BJ (cell line): ENCODE measurements at regions not wholly inside any gene's neighbourhood (a gene's known extent, or its start where the extent isn't known, plus 50 kb on each side); places are given as distances from the start of the nearest gene placed in this dataset. TPM values are rescaled to one million over a fixed set of nuclear protein-coding genes. Genes with fewer than 3 reads are reported as not detected.

Experiments used
- CTCF ChIA-PET: fragments of 350-600 bp; formaldehyde crosslinking; extraction: SDS; loops from one replicate; lab custom pipeline; 2021; ENCODE audit warnings: antibody characterized with exemption, inconsistent platforms; lab: Yijun Ruan, JAX
- POLR2A ChIA-PET: fragments of 300-600 bp; sonication (Branson Sonifier 250); formaldehyde crosslinking; extraction: SDS; loops from one replicate; lab custom pipeline; 2021; ENCODE audit warnings: antibody characterized with exemption; lab: Charles Lee
- DNase-seq: peaks from one replicate; pipeline ENCODE4 v3.0.0-alpha.2; 2011; ENCODE audit warnings: low read depth
- H3K27me3 ChIP-seq: 2 replicates; pipeline ENCODE4 v1.6.0; 2011; ENCODE audit warnings: low read length; ENCODE audit not compliant: control insufficient read depth, insufficient read depth
- H3K36me3 ChIP-seq: 2 replicates; pipeline ENCODE4 v1.5.1; 2011; ENCODE audit warnings: low read length; ENCODE audit not compliant: control insufficient read depth, insufficient read depth
- H3K4me3 ChIP-seq: 2 replicates; pipeline ENCODE4 v1.5.1; 2011; ENCODE audit warnings: low read depth, mild to moderate bottlenecking, control low read depth, low read length
- small RNA-seq: library from RNA; depleted of rRNA; stranded (forward); fragments of <200 nt; gene quantifications from one replicate; pipeline ENCODE3, GENCODE V24; 2012; ENCODE audit warnings: low replicate concordance, low read depth; ENCODE audit not compliant: insufficient read length
- TF ChIP-seq, protein P1 (sequence below): IDR thresholded peaks from 2 replicates; pipeline ENCODE4 v1.5.1; 2011; ENCODE audit warnings: low read depth, mild to moderate bottlenecking, control low read depth, inconsistent platforms, low read length, moderate library complexity; ENCODE audit not compliant: insufficient read depth

DNA sequence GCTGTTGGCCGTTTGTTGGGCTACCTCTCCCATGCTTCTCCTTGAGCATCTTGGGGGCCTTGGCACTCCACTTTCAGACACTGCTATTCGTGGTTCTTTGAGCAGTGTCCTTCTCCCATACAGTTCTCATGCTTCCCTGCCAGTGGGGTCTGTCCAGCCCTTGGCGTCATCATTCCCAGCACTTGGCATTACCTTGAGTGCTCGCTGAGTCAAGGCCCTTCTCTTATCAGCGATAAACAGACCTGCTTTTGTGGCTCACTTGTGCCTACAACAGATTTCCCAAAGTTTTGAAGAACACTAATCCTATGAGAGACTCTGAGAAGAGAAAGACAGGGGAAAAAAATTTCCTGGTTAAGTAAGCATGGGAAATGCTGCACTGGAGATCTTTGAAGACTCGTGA, 85.3 kb downstream of the NOC3L start:
- TF ChIP-seq, protein P1, sequence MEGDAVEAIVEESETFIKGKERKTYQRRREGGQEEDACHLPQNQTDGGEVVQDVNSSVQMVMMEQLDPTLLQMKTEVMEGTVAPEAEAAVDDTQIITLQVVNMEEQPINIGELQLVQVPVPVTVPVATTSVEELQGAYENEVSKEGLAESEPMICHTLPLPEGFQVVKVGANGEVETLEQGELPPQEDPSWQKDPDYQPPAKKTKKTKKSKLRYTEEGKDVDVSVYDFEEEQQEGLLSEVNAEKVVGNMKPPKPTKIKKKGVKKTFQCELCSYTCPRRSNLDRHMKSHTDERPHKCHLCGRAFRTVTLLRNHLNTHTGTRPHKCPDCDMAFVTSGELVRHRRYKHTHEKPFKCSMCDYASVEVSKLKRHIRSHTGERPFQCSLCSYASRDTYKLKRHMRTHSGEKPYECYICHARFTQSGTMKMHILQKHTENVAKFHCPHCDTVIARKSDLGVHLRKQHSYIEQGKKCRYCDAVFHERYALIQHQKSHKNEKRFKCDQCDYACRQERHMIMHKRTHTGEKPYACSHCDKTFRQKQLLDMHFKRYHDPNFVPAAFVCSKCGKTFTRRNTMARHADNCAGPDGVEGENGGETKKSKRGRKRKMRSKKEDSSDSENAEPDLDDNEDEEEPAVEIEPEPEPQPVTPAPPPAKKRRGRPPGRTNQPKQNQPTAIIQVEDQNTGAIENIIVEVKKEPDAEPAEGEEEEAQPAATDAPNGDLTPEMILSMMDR: no peak
- no peak for DNase-seq
- ChIA-PET CTCF (no interaction called here), POLR2A (no interaction called here)
- Histone ChIP-seq H3K27me3 (no peaks in the 10 kb centered on the region), H3K4me3 (no peak overlapping the region), H3K36me3 (no peaks in the 10 kb centered on the region)

- TF ChIP-seq, protein P1: peak; percentile 94
- CTCF ChIA-PET: interaction anchor here (0.9 to 1.3 kb wide), 3 partner anchors 40 to 203 kb away, joined by 3 read pairs; no protein-coding TSS in a partner anchor
- no peak for DNase-seq
- POLR2A ChIA-PET: no interaction called here
- H3K36me3 ChIP-seq: no peaks in the 10 kb centered on the region
- no peak overlapping the region for H3K4me3 ChIP-seq
- H3K27me3 ChIP-seq: no peaks in the 10 kb centered on the region
Observed at GRCh38 chr10:94279835-94280709, 82.7 kb downstream of the NOC3L start.

DNA sequence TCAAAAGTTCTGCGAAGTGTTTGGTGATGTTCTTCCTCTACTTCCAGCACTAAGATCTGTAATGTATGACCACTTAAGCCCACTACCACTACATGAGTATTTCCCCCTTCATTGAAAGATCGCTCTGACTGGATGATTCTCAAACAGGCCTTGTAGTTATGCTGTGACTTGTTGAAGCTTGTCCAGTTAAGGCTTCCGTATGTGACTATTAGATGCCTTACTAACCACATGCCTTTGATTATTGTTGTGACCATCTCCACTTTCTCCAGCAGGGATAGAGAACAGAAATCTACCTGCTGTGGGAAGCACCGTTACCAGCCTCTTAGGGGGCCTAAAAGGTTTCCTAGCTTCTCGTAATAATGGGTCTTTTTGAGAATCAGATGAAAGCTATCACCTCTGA, 81.1 kb downstream of the NOC3L start:
- H3K36me3 ChIP-seq: no peaks in the 10 kb centered on the region
- POLR2A ChIA-PET: no interaction called here

DNA sequence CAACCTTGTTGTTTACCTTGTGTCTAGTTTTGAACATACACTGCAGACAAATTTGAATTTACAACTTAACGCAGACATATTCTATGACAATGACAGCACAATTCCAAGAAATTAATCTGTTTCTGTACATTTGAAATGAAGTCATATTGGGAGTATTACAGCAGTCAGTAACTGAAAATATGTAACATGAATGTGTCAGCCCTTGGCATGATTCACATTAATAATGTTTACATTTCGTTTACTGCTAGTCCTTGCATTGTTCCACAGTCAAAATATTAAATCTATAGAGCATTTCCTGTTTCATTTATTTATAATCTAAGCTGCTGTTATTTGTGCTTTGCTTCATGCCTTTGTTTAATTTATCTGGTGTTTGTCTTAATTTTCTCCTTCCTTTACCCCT, 80.4 kb downstream of the NOC3L start:
- H3K36me3 ChIP-seq: no peaks in the 10 kb centered on the region
- H3K4me3 ChIP-seq: no peak overlapping the region
- CTCF ChIA-PET: interaction anchor here (1.0 to 3.0 kb wide), 2 partner anchors 38 to 162 kb away, joined by 3 to 18 read pairs; no protein-coding TSS in a partner anchor
- TF ChIP-seq, protein P1: no peak
- H3K27me3 ChIP-seq: no peaks in the 10 kb centered on the region
- no peak for DNase-seq
- POLR2A ChIA-PET: no interaction called here

More for the DNA sequence above, 81.1 kb downstream of the NOC3L start:
- CTCF ChIA-PET: interaction anchor here (1.0 to 3.0 kb wide), 2 partner anchors 39 to 163 kb away, joined by 3 to 18 read pairs; no protein-coding TSS in a partner anchor
- TF ChIP-seq, protein P1: no peak
- Histone ChIP-seq H3K27me3 (no peaks in the 10 kb centered on the region), H3K4me3 (no peak overlapping the region)
- DNase-seq: no peak

Small RNAs in the stretch of these regions (small RNA-seq; reads per million reads assigned to genes)
- not detected for gene RNU6-657P
